GM18870 (cell line): ENCODE measurements at regions not wholly inside any gene's neighbourhood (a gene's known extent, or its start where the extent isn't known, plus 50 kb on each side); places are given as distances from the start of the nearest gene placed in this dataset.
"Not testable (repeated sequence)": the region's sequence is repeated elsewhere in the genome, so short reads cannot be mapped to it uniquely, and the experiment has no call there.

Experiments used
- ATAC-seq: cut with Tn5 transposase; IDR thresholded peaks from one replicate; pipeline ENCODE4 v1.9.1; 2021; ENCODE audit warnings: moderate library complexity; ENCODE audit not compliant: unreplicated experiment

GRCh38 chr3:82628385-82629014, 867.1 kb upstream of the GBE1 start:
- no peak for ATAC-seq

GRCh38 chr3:82627733-82628132, 866.3 kb upstream of the GBE1 start:
- ATAC-seq = no peak

GRCh38 chr3:82620744-82621143, 859.3 kb upstream of the GBE1 start:
- not testable (repeated sequence) for ATAC-seq

- no peak for ATAC-seq
Measured at GRCh38 chr3:82618594-82618993, 857.1 kb upstream of the GBE1 start.

GRCh38 chr3:82610236-82610635, 848.8 kb upstream of the GBE1 start:
- no peak for ATAC-seq

DNA sequence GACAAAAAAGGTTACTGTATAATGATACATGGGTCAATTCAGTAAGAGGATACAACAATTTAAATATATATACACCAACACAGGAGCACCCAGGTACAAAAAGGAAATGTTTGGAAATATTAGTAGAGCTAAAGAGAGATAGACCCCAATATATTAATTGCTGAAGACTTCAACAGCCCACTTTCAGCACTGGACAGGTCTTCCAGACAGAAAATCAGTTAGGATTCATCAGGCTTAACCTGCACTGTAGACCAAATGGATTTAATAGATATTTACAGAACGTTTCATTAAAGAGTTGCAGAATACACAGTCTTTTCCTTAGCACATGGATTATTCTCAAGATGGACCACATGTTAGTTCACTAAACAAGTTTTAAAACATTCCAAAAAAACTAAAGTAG, 845.9 kb upstream of the GBE1 start:
- ATAC-seq = no peak

DNA sequence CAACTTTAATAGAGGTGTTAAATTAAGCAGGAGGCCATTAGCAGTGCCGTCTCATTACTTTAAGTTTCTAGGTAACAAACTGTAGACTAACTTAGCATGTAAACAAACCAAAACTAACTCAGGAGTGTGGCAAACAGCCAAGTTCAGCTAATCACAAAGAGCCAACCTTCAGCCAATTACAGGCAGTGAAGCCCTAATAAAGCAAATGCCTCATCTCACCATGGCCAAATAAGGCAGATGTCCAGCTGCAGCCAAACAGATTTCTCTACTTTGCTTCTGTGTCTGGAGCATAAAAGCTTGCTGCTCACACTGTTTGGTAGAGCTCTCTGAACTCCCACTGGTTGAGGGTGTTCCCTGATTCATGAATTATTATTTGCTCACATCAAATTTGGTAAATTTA, 835.4 kb upstream of the GBE1 start:
- ATAC-seq = no peak

GRCh38 chr3:82595530-82595929, 834.1 kb upstream of the GBE1 start:
- no peak for ATAC-seq

- ATAC-seq = no peak
Measured at GRCh38 chr3:82587174-82587573, 825.7 kb upstream of the GBE1 start.

DNA sequence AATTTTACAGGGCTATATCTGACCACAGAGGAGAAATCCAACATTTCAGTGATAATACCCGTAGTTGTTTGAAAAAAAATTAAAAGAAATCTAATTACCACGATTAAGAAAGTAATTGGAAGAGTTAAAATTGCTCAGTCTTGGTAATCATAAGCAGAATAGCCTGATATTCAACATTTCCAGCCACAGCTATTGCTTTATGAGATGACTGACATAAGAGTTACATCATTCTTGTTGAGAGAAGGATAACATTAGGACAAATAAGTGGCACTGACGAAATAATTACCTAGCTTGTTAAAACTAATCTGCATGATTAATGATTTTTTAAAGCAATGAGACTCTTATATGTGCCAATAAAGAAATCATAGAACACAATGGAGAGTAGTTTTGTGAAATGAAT, 825.0 kb upstream of the GBE1 start:
- no peak for ATAC-seq

DNA sequence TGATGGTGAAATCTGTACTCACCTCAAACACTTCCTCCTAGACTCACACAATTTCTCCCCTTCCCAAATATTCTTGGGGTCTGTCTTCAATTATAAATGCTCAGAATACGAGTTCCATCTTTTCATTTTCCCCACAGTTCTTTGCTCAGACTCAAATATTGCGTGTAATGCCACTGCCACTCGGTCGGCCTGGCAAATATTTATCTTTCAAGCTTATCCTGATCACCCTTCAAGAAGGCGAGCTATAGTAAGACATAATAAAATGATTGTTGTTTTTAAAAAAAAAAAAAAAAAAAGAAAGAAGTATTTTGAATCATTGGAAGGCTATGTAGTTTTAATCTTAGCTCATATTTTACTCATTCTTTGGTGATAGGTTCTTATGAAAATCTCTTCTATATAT, 824.6 kb upstream of the GBE1 start:
- ATAC-seq = not testable (repeated sequence)

GRCh38 chr3:82585591-82585990, 824.1 kb upstream of the GBE1 start:
- not testable (repeated sequence) for ATAC-seq

DNA sequence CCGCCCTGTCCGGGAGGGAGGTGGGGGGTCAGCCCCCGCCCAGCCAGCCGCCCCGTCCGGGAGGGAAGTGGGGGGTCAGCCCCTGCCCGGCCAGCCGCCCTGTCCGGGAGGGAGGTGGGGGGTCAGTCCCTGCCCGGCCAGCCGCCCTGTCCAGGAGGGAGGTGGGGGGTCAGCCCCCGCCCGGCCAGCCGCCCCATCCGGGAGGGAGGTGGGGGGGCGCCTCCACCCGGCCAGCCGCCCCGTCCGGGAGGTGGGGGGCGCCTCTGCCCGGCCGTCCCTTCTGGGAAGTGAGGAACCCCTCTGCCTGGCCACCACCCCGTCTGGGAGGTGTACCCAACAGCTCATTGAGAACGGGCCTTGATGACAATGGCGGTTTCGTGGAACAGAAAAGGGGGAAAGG, 823.4 kb upstream of the GBE1 start:
- not testable (repeated sequence) for ATAC-seq

DNA sequence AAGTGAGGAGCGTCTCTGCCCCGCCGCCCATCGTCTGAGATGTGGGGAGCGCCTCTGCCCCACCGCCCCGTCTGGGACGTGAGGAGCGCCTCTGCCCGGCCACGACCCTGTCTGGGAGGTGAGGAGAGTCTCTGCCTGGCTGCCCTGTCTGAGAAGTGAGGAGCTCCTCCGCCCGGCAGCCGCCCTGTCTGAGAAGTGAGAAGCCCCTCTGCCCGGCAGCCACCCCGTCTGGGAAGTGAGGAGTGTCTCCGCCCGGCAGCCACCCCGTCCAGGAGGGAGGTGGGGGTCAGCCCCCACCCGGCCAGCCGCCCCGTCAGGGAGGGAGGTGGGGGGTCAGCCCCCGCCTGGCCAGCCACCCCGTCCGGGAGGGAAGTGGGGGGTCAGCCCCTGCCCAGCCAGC, 823.0 kb upstream of the GBE1 start:
- not testable (repeated sequence) for ATAC-seq

DNA sequence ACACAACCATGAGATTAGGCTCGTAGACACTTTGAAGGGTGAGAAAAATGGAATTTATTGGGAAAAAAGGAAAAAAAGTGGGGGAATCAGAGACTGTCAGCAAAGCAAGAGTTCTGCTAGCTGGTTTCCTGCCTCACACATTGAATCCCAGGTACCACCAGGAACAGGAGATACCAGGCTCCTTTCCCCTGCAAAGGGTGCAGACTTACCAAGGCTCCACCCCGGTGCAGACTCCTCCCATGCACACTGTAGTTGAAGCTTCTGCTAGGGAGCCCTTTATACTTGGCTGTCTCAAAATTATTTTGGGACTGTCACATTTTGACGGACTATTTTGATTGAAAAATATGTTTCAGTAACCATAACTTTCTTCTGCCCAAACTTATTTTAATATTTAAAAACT, 819.9 kb upstream of the GBE1 start:
- no peak for ATAC-seq

GRCh38 chr3:82572721-82573120, 811.3 kb upstream of the GBE1 start:
- ATAC-seq = no peak

DNA sequence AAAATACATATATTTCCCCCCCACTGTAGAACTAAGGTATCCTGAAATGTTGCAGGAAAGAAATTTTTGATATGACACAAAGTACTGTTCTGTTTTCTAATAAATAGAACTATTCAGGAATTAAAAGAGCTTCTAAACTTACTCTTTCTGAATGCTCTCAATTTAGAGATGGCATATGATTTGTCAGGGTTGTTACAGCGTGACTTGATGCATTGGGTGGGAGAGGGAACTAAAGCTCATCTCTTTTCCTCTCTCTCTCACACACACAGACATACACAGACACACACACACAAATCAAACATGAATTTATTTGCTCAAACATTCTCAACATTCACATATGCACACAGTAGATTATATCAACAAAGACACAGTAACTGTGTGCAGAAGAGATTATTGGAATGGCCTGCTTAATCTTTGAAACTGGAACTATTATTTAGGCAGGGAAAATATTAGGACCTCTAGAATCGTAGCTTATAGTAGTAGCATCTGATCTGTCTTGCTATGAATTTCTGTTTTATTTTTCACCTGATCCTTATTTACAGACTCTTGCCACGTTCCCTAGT, 807.4 kb upstream of the GBE1 start:
- no peak for ATAC-seq

DNA sequence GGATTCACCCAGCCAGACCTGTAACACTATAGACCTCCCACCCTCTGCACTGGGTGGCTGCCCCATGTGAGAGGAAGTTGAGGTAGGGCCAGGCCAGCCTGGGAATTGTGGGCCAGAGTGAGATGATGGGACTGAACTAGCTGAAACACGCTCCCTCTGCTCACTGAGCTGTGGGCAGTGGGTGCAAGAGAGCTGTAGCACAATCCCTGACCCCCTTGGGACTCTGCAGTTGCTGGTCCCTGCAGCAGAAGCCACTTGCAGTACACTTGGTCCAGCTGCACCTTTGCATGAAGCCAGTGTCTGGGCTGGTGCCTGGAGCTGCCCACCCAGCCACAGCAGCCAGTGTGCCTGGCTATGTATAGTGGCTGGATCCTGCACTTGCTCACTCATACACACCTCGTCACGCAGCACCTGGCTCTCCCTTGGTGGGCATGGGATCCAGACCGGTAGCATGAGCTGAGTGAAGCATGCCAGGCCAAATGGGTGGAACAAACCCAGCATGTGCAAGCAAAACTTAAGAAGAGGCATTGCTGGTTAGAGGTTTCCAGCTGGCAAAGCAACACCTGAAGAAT, 805.7 kb upstream of the GBE1 start:
- no peak for ATAC-seq

GRCh38 chr3:82562896-82563295, 801.5 kb upstream of the GBE1 start:
- ATAC-seq = no peak

- ATAC-seq = no peak
Measured at GRCh38 chr3:82561784-82562183, 800.3 kb upstream of the GBE1 start.

GRCh38 chr3:82558081-82558480, 796.6 kb upstream of the GBE1 start:
- no peak for ATAC-seq

DNA sequence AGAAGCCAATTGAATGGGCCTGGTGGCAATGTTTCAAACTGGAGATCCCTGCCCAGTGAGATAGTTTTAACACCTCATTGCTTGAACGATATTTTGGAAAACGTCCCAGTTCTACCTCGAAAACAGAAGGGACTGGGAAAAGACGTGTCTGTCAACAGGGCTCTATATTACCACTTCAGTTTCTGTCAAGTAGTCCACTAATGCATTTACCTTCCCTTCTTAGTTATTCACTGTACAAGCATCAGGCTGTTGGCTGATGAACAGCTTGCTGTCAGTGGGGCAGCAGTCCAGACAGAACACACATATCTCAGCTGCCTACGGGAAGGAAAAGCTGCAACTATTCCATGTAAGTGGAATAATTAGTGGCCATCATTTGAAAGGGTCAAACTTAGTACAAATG, 794.7 kb upstream of the GBE1 start:
- ATAC-seq = no peak

DNA sequence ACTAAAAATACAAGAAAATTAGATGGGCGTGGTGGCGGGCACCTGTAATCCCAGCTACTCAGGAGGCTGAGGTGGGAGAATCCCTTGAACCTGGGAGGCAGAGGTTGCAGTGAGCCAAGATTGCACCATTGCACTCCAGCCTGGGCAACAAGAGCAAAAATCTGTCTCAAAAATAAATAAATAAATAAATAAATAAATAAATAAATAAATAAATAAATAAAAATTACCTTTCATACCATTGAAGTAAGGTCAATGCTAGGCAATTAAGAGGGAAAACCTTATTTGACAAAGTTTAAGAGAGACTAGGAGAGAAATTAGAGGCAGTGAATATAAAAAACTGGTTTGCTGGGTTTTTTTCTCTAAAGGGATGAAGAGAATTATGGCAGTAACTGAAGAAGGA, 781.1 kb upstream of the GBE1 start:
- not testable (repeated sequence) for ATAC-seq
